ENCODE measurements at regions not wholly inside any gene's neighbourhood (a gene's known extent, or its start where the extent isn't known, plus 50 kb on each side); places are given as distances from the start of the nearest gene placed in this dataset.
"Not testable (repeated sequence)": the region's sequence is repeated elsewhere in the genome, so short reads cannot be mapped to it uniquely, and the experiment has no call there.

DNA sequence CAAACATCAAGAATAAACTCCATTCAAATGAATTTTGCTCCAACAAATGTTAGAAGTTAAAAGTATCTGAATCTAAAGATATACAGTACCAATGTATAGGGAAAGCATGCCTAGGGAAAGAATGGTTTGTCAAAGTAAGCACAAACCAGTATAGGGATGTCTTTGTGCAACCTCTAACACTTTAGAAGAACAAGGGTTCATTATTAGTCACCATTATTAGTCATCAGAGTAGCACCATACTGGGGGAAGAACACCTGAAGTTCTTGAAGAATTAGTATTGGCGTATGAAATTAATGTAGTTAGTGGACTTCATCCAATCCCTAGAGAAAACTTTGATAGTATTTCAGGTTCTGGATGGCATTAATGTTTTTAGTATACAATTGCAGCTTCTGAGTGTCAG is 943.7 kb downstream of the METTL15 start:
- intact Hi-C loops (cut with micrococcal nuclease), result no loop called here
- ATAC-seq (no peak), DNase-seq (no peak)

DNA sequence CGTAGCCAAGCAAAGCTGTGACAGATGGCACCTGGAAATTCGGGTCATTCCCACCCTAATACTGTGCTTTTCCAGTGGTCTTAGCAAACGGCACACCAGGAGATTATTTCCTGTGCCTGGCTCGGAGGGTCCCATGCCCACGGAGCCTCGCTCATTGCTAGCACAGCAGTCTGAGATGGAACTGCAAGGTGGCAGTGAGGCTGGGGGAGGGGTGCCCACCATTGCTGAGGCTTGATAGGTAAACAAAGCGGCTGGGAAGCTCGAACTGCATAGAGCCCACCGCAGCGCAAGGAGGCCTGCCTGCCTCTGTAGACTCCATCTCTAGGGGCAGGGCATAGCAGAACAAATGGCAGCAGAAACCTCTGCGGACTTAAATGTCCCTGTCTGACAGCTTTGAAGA is 942.8 kb downstream of the METTL15 start:
- ATAC-seq; intact Hi-C loops (cut with micrococcal nuclease); DNase-seq: not testable (repeated sequence)

DNA sequence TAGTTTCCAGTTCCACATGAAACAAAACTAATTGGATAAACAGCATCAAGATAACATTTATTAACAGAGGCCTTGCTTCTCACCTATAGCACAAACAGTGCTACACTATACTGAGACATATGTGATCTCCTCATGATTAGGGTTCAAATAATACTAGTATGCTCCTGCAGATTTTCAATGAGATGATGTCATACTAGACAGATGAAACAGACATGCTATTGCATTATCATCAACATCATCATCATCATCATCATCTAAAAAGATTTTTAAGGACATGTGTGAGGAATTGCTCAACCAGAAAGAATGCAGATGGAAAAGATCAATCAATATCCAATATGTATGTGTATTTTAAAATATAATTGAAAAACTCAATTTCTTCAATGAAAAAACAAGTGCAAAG is 932.3 kb downstream of the METTL15 start:
- DNase-seq, result no peak
- ATAC-seq, result no peak
- intact Hi-C loops (cut with micrococcal nuclease), result no loop called here

DNA sequence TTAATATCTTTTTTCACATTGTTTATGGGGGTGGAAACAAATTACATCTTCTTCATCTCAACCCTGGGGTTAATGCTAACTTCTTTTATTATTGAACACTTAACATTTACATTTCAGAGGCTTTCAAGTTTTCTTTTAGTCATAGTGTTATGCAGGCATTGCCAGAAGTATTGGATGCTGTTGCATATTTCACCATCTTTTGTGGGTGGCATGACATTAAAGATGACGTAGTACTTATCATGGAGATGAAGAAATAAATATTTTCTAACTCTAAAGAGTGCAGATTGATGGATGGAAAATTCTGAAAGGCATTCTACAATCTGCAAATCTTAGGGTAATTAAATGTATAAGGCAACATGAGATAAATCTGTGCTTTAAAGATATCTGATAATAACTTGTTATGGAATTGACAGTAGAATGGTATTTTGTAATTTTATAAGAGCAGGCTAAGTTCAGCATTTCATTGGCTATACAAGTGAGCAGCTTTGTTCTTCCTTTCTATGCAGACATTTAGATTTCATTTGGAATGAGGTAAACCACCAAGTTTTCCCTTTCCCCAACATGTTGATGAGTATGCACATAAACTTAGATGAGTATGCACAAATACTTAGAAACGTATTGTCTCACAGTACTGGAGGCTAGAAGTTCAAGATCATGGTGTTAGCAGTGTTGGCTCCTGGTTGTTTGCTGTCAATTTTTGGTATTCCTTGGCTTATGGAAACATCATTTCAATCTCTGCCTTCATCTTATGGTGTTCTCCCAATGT is 924.4 kb downstream of the METTL15 start:
- intact Hi-C loops (cut with micrococcal nuclease), result no loop called here
- DNase-seq (no peak), ATAC-seq (no peak)

DNA sequence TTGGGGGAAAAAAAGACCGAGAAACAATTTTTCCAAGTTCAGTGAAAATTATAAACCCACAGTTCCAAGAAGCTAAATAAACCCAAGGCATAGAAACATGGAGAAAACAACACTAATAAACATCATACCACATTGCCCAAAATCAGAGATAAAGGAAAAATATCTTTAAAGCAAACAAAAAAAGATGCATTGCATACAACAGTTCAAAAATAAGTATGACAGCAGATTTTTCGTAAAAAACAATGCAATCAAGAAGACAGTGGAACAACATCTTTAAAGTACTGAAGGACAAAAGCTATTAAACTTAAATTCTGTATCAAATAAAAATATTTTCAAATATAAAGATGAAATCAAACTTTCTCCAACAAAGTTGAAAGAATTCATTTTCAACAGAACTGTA is 921.3 kb downstream of the METTL15 start:
- DNase-seq, result no peak
- intact Hi-C loops (cut with micrococcal nuclease), result no loop called here
- no peak for ATAC-seq

DNA sequence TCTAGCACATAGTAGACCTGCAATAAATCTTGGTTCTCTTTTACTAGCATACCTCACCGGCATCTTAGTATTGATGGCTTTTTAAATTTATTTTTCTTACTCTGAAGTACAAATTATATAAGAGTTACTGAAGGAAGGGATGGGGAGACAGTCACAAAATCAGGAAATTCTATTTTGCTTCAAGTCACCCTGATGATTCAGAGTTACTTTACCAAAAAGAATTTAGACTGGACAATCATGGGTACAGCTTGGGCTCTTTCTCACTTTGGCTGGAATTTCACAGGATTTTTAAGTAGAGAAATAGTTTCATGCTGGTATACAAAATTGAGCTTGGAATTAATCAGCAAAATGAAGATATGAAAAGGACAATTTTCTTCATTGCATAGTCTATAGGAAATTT is 919.2 kb downstream of the METTL15 start:
- ATAC-seq, result no peak
- intact Hi-C loops (cut with micrococcal nuclease), result no loop called here
- no peak for DNase-seq

DNA sequence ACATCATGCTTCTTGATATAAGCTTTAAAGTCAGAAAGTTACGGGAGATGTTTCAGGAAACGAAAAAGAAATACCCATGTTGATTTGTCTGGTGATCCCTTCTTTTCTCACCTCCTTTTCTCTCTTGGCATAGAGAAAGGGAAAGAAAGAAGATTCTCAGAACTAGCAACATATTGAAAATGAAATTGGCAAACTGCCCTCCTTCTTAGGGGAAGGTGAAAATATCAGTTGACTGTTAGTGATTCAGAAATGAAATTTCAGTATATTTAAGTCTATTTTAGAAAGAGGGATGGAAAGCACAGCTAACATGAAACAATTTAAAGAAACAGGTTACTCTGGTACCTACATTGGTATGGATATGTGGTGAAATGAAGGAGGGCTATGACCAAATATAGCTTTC is 918.1 kb downstream of the METTL15 start:
- ATAC-seq (no peak), DNase-seq (no peak)
- intact Hi-C loops (cut with micrococcal nuclease), result no loop called here

DNA sequence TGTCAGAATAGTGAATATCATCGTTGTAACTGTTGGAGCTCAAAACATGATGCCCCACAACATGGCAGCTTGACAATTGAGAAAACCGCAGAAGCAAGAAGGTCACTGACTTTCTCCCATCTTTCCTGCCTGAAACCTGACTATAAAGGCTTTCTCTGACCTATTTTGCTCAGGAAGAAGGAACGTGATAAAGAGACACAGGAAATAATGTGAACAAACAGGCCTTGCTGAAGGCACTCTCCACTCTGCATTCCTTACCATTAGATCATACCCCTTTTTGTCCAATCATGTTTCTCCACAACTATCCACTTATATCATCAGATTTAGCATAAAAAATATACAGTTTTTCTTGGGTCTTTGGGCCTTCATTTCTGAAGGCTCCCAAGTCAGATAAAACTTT is 916.8 kb downstream of the METTL15 start:
- no peak for ATAC-seq
- intact Hi-C loops (cut with micrococcal nuclease), result no loop called here

DNA sequence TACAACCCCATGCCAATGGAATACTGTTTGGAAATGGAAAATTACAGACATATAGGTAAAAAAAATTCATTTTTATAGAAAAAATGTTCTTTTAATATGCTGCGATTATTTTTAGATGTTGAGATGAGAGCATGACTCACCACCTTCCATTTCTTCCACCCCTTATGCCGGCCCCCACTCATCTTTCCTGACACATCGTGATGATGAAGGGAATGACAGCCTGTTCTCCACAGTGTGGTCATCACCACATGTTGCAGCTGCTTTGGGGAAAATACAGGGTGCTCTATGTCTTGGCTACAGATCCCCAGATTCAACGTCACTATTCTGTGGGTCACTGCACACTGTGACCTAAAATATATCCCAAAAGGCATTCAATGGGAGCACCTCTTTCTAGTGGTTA is 916.2 kb downstream of the METTL15 start:
- no peak for DNase-seq
- intact Hi-C loops (cut with micrococcal nuclease), result no loop called here
- no peak for ATAC-seq

More for the DNA sequence above, 916.8 kb downstream of the METTL15 start:
- no peak for DNase-seq

DNA sequence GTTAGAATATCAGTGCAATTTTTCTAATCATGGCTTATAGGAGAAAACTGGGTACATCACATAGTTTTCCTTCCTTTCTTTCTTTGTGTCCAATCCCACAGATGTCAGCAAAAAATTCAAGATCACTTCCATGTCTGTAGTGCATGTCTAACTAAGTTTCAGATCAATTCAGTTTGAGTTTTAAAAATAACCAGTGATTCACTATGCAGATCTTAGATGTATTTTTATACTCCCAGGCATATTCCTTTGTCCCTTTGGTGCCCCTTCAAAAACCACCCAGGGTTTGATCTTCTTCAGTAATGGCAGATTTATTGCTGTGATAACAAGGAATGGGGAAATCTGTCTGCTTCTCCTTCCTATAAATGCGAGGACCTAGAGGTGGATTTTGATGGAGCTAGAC is 915.6 kb downstream of the METTL15 start:
- no peak for DNase-seq
- intact Hi-C loops (cut with micrococcal nuclease), result no loop called here
- no peak for ATAC-seq

DNA sequence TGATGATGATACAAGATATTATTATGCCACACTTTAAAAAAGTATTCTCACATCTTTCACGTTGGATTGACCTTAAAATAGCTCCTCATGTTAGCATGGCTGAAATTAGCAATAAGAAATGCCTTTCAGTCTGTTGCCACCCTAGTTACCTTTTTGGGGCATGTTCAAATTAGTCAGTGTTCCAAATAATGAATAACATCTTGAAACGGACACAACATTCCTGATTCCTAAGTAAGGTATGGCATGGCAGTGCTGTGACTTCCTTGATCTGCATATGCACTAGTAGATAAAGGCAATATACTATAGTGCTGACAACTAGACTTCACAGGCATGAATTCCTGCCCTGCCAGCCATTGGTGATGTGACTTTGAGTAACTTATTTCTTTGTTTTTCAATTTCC is 914.5 kb downstream of the METTL15 start:
- no peak for DNase-seq
- intact Hi-C loops (cut with micrococcal nuclease), result no loop called here
- ATAC-seq, result no peak

DNA sequence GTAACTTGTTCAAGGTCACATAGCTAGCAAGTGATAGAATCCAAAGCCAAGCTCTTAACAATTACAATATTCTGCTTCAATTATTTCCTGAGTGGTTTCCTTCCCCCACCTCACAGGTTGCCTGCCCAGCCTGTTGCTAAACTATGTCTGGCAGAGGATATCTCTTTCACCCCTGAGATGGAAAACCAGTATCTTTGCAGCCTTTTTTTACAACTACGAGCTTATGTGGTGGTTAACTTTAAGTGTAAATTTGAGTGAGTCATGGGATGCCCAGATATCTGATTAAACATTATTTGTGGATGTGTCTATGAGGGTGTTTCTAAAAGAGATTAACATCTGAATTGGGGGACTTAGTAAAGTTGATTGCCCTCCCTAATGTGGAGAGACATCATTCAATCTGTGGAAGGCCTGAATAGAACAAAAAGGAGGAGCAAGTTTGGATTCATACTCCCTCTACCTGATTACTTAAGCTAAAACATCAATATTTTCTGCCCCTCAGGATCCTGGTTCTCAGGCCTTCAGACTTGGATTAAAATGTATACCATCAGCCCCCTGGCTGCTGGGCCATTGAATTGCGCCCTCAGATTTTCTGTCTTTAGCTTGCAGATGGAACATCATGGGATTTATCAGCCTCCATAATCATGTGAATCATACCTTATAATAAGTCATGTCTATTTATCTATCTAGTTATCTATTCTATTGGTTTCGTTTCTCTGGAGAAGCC is 911.9 kb downstream of the METTL15 start:
- DNase-seq (no peak), ATAC-seq (no peak)
- intact Hi-C loops (cut with micrococcal nuclease), result no loop called here

DNA sequence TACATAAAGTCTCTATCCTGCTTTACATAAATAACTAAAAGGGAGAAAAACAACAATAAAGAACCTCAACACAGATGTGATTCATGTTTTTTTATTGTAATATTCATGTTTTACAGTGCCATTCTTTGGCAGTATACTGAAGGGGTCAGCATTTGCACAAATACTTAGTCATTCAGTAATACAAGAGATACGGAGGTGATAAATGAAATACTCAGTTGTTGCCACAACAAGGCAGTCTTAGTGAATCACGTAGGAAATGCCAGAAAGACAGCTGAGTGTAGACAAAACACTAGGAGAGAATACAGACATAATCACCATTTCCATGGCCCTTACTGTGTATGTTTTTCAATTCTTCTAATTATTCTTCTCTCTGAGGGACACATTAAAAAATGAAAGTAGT is 910.4 kb downstream of the METTL15 start:
- ATAC-seq (no peak), DNase-seq (no peak)
- intact Hi-C loops (cut with micrococcal nuclease), result no loop called here

DNA sequence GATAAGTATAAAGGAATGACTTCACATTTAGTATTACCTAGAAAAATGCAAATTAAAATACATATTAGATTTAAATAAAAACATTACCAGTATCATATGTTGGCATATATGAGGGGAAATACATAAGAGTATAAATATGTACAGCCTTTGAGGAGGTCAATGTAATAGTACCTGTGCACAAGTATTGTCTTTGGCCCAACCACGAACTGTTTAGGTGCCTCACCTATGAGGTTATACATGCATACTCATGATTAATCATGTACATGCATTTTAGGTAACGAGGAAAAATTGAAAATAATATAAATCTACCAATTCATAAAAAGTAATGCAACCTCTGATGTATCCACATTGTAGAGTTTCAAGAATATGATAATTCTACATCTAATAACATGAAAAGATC is 909.8 kb downstream of the METTL15 start:
- no peak for ATAC-seq
- DNase-seq, result no peak
- intact Hi-C loops (cut with micrococcal nuclease), result no loop called here

DNA sequence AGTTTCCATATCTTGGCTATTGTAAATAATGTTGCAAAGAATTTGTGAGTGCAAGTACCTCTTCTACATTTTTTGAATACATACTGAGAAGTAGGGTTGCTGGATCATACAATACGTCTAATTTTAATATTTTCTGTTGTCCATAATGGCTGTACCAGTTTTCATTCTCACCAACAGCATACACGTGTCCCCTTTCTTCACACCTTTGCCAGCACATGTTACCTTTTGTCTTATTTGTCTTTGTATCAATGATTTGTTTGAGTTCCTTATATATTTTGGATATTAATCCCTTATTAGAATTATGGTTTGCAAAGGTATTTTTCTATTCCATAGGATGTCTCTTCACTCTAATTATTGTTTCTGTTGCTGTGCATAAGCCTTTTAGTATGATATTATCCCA is 904.3 kb downstream of the METTL15 start:
- DNase-seq (no peak), ATAC-seq (no peak)
- intact Hi-C loops (cut with micrococcal nuclease), result no loop called here

DNA sequence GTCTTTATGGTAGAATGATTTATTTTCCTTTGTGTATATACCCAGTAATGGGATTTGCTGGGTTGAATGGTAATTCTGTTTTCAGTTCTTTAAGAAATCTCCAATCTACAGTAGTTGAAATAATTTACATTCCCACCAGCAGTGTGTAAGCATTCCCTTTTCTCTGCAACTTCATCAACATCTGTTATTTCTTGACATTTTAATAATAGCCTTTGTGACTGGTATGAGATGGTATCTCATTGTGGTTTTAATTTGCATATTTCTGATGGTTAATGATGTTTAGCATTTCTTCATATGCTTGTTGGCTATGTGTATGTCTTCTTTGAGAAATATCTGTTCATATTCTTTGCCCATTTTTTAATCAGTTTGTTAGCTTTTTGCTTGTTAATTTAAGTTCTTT is 901.2 kb downstream of the METTL15 start:
- DNase-seq (no peak), ATAC-seq (no peak)
- intact Hi-C loops (cut with micrococcal nuclease), result no loop called here

DNA sequence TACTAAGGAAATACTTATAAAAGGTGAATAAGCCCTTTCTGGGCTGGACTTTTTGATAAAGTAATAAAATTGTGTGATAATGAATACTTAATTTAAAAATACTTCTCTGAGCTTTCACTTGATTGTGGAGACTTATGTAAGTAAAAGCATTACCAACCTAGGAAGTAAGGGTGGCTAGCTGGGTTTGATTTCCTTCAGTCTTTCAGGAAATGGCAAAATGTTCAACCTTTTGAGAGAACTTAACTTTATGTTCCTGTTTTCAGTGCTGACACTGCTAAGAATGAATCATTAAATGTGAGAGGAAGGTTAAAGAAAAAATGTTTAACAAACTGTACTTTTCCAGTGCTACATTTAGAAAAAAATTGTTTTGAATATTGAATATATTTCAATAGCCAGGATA is 900.3 kb downstream of the METTL15 start:
- DNase-seq (no peak), ATAC-seq (no peak)
- intact Hi-C loops (cut with micrococcal nuclease), result no loop called here

DNA sequence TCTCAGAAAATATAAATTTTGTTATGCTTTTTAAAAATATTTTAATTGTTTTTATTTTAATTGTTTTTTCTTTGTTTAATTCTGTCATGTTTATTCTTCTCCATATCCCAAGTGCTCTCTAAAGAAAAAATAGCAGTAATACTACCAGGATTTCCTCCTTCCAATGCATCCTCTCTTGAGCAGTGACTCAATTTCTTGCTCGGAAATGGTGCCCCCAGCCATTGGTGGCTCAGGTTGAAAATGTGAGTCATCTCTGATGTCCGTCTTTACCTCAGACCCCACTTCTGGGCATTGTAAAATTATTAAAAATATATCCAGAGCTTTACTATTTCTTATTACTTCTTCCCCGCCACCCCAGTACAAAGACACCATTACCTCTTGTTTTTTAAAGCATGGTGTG is 898.5 kb downstream of the METTL15 start:
- ATAC-seq (no peak), DNase-seq (no peak)
- intact Hi-C loops (cut with micrococcal nuclease), result no loop called here

DNA sequence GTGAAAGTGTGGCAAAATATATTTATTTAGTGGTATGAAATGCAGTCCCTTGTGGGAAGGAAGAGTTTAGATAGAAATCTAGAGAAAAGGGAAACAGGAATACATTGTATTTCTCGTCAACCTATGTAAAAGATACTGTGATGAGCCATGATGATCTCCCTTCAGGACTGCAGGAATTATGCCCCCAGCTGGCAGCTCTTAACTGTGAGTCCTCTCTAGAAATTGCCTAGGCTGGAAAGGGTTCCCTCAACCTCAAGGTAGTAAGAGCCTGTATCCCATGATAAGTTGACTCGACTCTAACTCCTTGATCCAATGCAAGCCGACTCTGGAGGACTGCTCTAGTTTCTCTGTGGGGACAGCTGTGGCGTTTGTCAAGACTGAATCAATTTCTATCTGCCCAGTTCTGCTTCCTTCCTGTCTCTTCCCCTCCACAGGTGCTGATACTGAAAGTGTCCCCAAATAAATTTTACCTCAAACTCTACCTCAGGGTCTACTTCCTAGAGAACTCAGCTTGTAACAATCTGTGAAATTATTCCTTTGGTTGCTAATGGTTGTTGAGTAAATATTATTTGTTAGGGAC is 897.3 kb downstream of the METTL15 start:
- DNase-seq, result no peak
- no peak for ATAC-seq
- intact Hi-C loops (cut with micrococcal nuclease), result no loop called here

DNA sequence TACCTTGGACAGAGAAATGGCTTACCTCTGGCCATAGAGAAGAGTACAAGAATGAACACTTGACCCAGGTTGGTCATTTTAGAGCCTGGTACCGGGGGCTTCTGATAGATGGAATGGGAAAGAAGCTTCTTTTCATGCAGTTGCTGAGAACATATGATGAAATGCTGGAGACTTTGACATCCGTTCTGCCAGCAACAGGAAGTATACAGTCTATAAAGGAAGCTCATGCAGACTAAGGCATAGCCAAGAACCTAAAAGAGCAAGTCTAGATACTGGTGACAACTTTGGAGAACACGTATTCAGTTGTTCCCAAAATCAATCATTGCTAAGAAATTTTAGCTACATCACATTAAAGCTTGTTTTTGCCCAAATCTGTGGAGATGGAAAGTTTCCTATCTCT is 894.6 kb downstream of the METTL15 start:
- DNase-seq, result no peak
- ATAC-seq, result no peak
- intact Hi-C loops (cut with micrococcal nuclease), result no loop called here

DNA sequence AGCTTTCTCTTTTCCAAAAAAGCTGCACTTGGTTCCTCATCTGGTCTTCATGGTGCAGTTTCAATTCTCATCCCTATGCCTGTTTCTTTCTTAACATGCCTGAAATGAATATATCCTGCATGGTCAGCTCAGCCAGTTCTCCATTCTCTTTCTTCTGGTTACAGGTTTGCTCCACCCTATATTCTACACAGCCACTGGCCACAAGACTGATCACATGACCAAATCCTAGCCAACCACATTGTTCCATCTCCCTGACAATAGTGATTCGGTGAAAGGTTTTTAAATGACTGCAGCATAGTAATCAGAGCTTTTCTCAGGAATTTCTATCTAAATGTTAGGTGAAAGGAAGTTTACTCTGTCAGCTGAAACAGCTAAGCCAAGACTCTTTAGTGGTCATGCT is 891.4 kb downstream of the METTL15 start:
- ATAC-seq, result no peak
- intact Hi-C loops (cut with micrococcal nuclease), result no loop called here
- no peak for DNase-seq

Data from left ventricle myocardium superior (tissue), 1 donor.